Hepatocyte (in vitro differentiated cells): ENCODE measurements at regions not wholly inside any gene's neighbourhood (a gene's known extent, or its start where the extent isn't known, plus 50 kb on each side); places are given as distances from the start of the nearest gene placed in this dataset.

Source experiments
- DNase-seq: peaks from one replicate; pipeline ENCODE4 v3.0.0-alpha.2; 2016; ENCODE audit warnings: low spot score
- H2AFZ ChIP-seq: fragments of 200-600 bp; sonication (generic); 2 replicates; pipeline ENCODE4 v1.6.0; 2016; ENCODE audit warnings: antibody characterized with exemption, mild to moderate bottlenecking
- H3K27ac ChIP-seq: fragments of 200-600 bp; sonication (generic); 2 replicates; pipeline ENCODE4 v1.5.1; 2016; ENCODE audit warnings: mild to moderate bottlenecking
- H3K27me3 ChIP-seq: fragments of 200-600 bp; sonication (generic); 2 replicates; pipeline ENCODE4 v1.6.1; 2016
- H3K36me3 ChIP-seq: fragments of 200-600 bp; sonication (generic); replicated peaks from 2 replicates; pipeline ENCODE4 v1.5.1; 2016; ENCODE audit warnings: low read depth; ENCODE audit not compliant: insufficient read depth
- H3K4me1 ChIP-seq: fragments of 200-600 bp; sonication (generic); 2 replicates; pipeline ENCODE4 v1.5.1; 2016; ENCODE audit warnings: mild to moderate bottlenecking, moderate library complexity; ENCODE audit not compliant: insufficient read depth
- H3K4me2 ChIP-seq: fragments of 200-600 bp; sonication (generic); 2 replicates; pipeline ENCODE4 v1.6.0; 2016
- H3K4me3 ChIP-seq: fragments of 200-600 bp; sonication (generic); 2 replicates; pipeline ENCODE4 v1.5.1; 2016; ENCODE audit warnings: mild to moderate bottlenecking
- H3K79me2 ChIP-seq: fragments of 200-600 bp; sonication (generic); 2 replicates; pipeline ENCODE4 v1.6.0; 2017; ENCODE audit warnings: mild to moderate bottlenecking
- H3K9me2 ChIP-seq: fragments of 200-600 bp; sonication (generic); replicated peaks from 2 replicates; pipeline ENCODE4 v1.6.0; 2017; ENCODE audit warnings: mild to moderate bottlenecking; ENCODE audit not compliant: insufficient read depth
- H3K9me3 ChIP-seq: fragments of 200-600 bp; sonication (generic); 2 replicates; pipeline ENCODE4 v1.5.1; 2016; ENCODE audit warnings: low read depth, mild to moderate bottlenecking
- H4K20me1 ChIP-seq: fragments of 200-600 bp; sonication (generic); 2 replicates; pipeline ENCODE4 v1.6.0; 2016; ENCODE audit warnings: mild to moderate bottlenecking; ENCODE audit not compliant: insufficient read depth, poor library complexity, severe bottlenecking
- CTCF ChIP-seq: fragments of 200-600 bp; sonication (generic); IDR thresholded peaks from 2 replicates; pipeline ENCODE4 v1.5.1; 2016; ENCODE audit warnings: antibody characterized with exemption, mild to moderate bottlenecking; ENCODE audit not compliant: poor library complexity
- EZH2 ChIP-seq: fragments of 200-600 bp; sonication (generic); IDR thresholded peaks from 2 replicates; pipeline ENCODE4 v1.6.1; 2016; ENCODE audit warnings: antibody characterized with exemption, mild to moderate bottlenecking, borderline replicate concordance
- EZH2phosphoT487 ChIP-seq: fragments of 200-600 bp; sonication (generic); IDR thresholded peaks from one replicate; pipeline ENCODE4 v1.6.1; 2018; ENCODE audit warnings: antibody characterized with exemption, mild to moderate bottlenecking, low read depth, moderate library complexity; ENCODE audit not compliant: unreplicated experiment, severe bottlenecking
- WGBS: methylation state at CpG from one replicate; pipeline ENCODE4 v1.1.6; 2016; ENCODE audit warnings: low lambda C conversion rate; ENCODE audit errors: missing lambda C conversion rate; 5-methylcytosine and 5-hydroxymethylcytosine counted together

- TF ChIP-seq EZH2 = no peak
- no peak for TF ChIP-seq EZH2phosphoT487
- TF ChIP-seq CTCF = no peak
- H4K20me1 ChIP-seq = no peaks in the 10 kb centered on the region
- H3K4me1 ChIP-seq = no peaks in the 10 kb centered on the region
- no peaks in the 10 kb centered on the region for H3K79me2 ChIP-seq
- no peak overlapping the region for H2AFZ ChIP-seq
- H3K36me3 ChIP-seq = no peaks in the 10 kb centered on the region
- no peak overlapping the region for H3K4me3 ChIP-seq
- H3K9me3 ChIP-seq = no peaks in the 10 kb centered on the region
- no peak for DNase-seq
- H3K27me3 ChIP-seq = no peaks in the 10 kb centered on the region
- no peak overlapping the region for H3K4me2 ChIP-seq
- no peak overlapping the region for H3K27ac ChIP-seq
- WGBS = 80% methylated on average over 1 of the region's 1 CpG
- H3K9me2 ChIP-seq = no peaks in the 10 kb centered on the region
Observed at GRCh38 chr4:58734030-58734674, 1624.0 kb upstream of the IGFBP7 start.

DNA sequence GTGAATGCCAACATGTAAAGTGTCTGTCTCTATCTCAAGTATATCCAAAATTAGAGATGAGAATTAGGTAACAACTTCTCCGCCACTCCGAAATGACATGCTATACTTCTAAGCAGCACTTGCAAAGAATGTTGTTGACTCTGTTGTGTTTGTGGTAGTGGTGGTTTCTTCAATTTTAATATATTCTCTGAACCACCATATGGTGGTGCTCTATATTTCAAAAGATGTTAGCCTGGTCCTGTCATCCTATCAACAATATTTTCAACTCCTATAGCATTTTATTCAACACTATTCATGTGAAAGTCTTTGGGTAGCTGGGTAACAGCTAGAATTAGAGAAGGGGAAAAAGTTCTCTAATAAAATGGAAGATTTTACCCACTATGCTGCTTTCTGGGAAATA, 1622.8 kb upstream of the IGFBP7 start:
- Histone ChIP-seq H3K36me3 (no peaks in the 10 kb centered on the region), H4K20me1 (no peaks in the 10 kb centered on the region), H3K27me3 (no peaks in the 10 kb centered on the region), H3K4me3 (no peak overlapping the region), H3K9me3 (no peaks in the 10 kb centered on the region), H2AFZ (no peak overlapping the region), H3K4me1 (no peaks in the 10 kb centered on the region), H3K4me2 (no peak overlapping the region), H3K9me2 (no peaks in the 10 kb centered on the region), H3K27ac (no peak overlapping the region), H3K79me2 (no peaks in the 10 kb centered on the region)
- DNase-seq = no peak
- peak; percentile 28 for TF ChIP-seq CTCF
- TF ChIP-seq EZH2 = no peak
- no peak for TF ChIP-seq EZH2phosphoT487
- 94% methylated on average over 2 of the region's 2 CpGs for WGBS

DNA sequence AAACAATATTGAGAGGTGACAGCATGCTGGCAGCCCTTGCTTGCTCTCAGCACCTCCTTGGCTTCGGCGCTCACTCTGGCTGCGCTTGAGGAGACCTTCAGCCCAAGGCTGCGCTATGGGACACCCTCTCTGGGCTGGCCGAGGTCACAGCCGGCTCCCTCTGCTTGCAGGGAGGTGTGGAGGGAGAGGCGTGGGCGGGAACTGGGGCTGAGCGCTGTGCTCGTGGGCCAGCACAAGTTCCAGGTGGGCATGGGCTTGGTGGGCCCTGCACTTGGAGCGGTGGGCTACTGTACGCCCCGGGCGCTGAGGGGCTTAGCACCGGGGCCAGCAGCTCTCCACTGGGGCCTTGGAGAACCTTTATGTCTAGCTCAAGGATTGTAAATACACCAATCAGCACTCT, 1613.8 kb upstream of the IGFBP7 start:
- Histone ChIP-seq H3K4me2 (no peak overlapping the region), H3K27ac (no peak overlapping the region), H2AFZ (no peak overlapping the region), H3K4me3 (no peak overlapping the region), H3K9me3 (no peaks in the 10 kb centered on the region), H3K79me2 (no peaks in the 10 kb centered on the region), H3K27me3 (no peaks in the 10 kb centered on the region), H3K9me2 (no peaks in the 10 kb centered on the region), H3K4me1 (no peaks in the 10 kb centered on the region), H4K20me1 (no peaks in the 10 kb centered on the region), H3K36me3 (no peaks in the 10 kb centered on the region)
- 93% methylated on average over 15 of the region's 15 CpGs for WGBS
- DNase-seq = peak; percentile 3
- no peak for TF ChIP-seq EZH2
- no peak for TF ChIP-seq EZH2phosphoT487
- TF ChIP-seq CTCF = no peak

DNA sequence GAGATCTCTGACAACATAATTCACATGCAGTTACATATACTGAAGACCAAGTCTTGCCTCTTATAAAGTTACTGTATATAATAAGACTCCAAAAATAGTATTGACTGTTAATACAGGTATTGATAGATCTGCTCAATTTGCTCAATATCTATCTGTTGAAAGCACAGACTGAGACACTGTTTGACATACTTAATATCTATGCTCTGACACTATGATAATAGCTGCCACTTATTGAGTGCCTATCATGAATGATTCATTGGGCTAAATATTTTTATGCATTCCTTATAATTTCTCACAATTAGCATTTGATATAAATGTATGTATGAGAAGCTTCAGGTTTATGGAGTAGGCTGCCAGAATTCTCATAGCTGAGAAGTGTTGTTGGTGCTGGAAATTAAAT, 1600.9 kb upstream of the IGFBP7 start:
- no peak overlapping the region for H3K4me2 ChIP-seq
- TF ChIP-seq CTCF (no peak), EZH2 (no peak), EZH2phosphoT487 (no peak)
- H3K36me3 ChIP-seq = no peaks in the 10 kb centered on the region
- H4K20me1 ChIP-seq = no peaks in the 10 kb centered on the region
- H3K4me1 ChIP-seq = no peaks in the 10 kb centered on the region
- H3K27ac ChIP-seq = no peak overlapping the region
- H3K79me2 ChIP-seq = no peaks in the 10 kb centered on the region
- H3K9me2 ChIP-seq = no peaks in the 10 kb centered on the region
- DNase-seq = no peak
- no peaks in the 10 kb centered on the region for H3K27me3 ChIP-seq
- H3K4me3 ChIP-seq = no peak overlapping the region
- H2AFZ ChIP-seq = no peak overlapping the region
- H3K9me3 ChIP-seq = no peaks in the 10 kb centered on the region
